ENCODE measurements at regions not wholly inside any gene's neighbourhood (a gene's known extent, or its start where the extent isn't known, plus 50 kb on each side); places are given as distances from the start of the nearest gene placed in this dataset.

DNA sequence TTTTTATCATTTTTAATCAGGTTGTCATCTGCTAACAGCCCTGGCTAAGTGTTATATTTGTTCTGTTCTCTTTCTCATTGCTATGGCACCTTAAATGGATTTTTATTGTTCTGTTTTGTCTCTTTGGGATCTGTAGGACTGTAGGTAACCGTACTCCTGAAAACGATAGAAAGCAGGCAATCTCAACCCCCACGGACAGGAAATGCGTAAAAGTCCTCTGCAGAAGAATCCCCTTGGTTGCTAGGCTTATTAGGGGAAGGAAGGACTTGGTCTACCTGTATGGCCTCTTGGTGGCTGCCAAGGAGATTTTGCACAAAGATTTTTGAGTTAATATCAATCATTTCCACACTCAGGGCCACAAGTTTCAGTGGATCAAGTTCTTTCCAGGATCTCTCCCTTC lies 571.9 kb upstream of the ZNF385D start:
- TF ChIP-seq EZH2 (IDR thresholded peaks at IDR 0.05) (no peak), POLR2AphosphoS5 (IDR thresholded peaks at IDR 0.05; ENCODE audit: borderline replicate concordance, low read depth, low read length) (no peak), FOXP2 (optimal IDR thresholded peaks at IDR 0.05; ENCODE audit: control extremely low read depth, extremely low read length, insufficient read depth) (no peak)

All from SK-N-MC (cell line).